Activated T-helper 1 cell treated with Interleukin-2 at 50 U/mL for 16 hours (primary cell): ENCODE measurements at regions not wholly inside any gene's neighbourhood (a gene's known extent, or its start where the extent isn't known, plus 50 kb on each side); places are given as distances from the start of the nearest gene placed in this dataset.

ENCODE experiments used
- DNase-seq: peaks from one replicate; pipeline ENCODE4 v3.0.0-alpha.2; 2020; ENCODE audit warnings: low read depth

DNA sequence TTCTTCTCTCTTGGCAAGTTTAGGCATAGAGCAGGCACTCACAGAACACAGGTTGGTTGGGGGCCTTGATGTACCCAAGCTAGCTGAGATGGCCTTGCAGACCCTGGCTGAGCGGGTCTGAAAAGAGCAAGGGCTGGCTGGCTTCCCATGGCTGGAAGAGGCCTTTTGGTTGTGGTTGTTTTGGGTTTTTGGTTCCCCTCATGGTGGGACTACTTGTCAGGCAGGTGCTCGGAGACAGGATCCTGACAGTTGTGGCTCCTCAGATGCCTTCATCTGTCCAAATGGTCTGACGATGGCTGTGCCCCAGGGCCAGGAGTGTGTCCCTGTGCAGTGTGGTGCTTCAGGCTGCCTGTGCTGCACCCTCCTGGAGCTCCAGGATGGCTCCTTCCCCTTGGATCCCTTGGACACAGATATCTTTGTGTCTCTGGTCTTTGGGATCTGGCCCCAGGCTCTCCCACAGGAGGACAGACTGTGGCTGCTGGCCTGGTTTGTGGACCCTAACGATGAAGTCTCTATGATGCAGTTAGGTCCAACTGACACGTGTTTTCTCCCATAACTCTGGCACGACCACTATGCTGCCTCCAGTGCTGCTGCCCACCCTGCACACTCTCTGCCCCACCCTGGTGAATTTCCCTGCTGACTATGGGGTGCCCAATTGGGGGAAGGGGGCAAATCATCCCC is 321.5 kb upstream of the ZNF32 start:
- DNase-seq, result no peak

DNA sequence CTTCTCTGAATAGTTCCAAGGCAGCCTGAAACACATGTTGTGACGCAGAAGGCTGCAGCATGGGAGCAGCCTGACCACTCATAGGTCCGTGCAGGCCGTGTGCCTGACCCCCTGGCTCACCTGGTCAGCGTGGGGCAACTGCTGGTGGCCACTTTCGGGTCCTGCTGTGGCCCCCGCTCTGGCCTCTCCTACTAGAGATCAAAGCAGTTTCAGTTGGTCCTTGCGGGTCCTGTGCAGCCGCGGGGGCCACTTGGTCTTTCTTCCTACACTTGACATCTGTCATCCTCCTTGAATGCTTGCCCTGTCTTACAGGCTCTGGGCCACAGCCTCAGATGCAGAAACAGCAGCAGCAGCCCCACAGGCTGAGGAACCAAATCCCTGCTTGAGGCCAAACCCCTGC is 320.8 kb upstream of the ZNF32 start:
- no peak for DNase-seq

DNA sequence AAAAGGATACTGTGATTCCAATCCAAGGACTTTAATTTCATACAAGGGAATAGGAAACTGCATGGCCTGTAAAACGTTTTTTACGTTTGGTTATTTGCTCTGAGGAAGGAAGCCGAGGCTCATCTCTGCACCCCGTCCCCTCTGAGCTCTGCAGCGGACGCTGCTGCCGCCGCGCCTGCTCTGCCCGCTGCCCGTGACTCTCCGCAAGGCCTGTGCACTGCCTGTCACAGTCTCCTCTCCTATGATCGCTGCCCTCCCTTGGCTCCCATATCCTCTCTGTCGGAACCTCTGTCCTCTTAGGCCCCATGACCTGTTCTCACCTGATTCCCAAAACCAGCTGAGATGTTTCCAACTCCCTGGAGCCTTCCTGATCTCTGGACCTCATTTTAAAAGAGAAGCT is 320.3 kb upstream of the ZNF32 start:
- no peak for DNase-seq

DNA sequence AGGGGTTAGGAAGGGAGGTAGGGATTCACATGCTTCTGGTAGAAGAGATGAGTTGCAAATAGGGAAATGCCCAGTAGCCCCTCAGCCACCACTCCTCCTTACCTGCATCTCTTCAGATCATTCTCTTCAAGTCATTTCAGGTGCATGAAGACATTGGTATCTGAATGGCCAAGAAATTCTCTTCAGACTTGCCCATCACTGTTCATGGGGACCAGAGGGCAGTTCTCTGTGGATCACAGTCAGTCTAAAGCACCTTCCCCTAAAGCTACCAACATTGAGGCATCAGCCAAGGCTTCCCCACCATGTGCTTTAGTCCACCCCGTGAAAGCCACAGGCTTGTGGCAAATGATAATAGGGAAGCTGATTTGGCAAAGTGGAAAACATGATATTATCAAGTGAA is 319.4 kb upstream of the ZNF32 start:
- no peak for DNase-seq

DNA sequence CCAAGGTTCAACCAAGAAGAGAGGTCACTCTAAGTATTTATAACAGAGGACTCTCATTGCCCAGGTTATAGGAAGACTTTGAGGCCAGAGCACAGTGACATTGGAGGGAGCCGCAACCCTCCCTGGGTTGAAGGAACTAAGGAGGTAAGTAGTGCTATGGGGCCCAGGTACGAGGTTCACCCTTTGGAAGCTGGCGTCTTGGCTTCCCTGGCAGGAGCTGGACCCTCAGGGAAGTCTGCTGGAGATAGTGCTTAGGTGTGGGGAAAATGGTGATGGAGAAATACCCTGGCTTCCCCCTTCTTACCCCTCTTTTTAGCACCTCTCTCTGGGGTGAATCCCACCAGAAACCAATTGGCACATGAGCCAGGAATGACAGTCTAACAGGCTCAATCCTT is 317.9 kb upstream of the ZNF32 start:
- DNase-seq, result no peak

DNA sequence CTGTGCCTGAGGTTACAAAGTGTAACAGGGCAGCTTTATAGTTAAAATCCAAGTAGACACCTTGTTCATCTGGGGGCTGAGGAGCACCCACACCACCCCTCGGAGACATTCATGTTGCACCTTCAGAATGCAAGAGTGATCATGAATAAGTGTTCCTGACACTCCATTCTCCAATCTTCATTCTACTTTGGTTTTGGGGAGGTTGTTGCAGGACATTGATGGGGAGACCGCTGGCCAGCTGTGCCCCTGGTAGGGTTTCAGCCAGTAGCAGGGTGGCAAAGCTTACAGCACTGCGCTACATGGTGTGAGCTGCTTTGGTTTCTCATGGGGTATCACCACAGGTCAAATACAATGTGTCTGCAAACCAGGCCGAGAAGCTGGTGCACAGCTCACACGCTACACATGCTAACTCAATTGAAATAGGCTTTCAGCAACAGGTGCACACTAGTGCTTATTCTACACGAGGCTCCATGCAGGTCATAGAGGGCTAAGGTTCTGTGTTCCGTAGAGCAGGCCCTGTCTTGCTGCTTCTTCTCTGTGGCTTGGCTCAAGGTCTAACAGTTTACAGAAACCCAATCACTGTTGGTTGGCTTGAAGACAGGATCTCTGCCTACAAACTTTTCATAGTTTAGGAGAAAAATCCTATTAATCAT is 317.4 kb upstream of the ZNF32 start:
- no peak for DNase-seq

DNA sequence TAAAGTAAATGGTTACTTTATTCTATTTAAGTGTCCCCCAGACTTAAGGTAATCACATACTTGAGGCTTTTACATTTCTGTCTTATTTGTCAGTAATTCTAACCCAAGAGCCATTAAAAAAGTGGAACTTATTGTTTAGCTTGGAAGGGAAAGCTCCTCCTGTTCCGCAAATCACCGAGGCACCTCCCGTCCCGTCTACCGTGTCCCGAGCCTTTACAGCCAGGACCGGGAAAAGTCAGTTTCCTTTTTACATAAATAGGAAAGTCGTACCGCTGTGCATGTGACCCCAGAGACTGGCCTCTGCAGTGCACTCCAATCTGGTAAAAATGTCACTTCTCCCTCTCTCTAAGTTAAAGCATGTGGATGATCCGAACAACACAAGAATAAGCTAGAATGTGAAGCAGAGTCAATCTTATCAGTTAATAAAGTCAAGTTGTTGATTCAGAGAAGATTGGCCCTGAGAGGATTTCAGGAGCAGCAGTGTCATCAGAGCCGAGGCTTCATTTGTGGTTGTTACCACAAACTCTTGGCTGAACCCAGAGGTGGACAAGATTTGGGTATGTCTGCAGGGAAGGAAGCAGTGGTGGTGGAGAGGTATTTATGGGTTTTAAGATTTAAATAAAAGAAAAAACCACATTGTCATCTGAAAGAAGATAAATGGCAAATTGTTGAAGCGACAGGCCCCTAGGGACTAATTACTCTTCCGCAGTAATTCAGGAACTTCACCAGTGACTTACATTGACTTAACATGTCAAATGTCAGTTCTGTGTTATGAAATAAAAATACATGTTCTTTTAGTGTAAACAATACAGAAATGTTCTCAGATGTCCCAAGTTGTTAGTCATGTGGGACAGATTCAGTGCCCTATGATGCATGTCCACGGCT is 316.6 kb upstream of the ZNF32 start:
- no peak for DNase-seq

DNA sequence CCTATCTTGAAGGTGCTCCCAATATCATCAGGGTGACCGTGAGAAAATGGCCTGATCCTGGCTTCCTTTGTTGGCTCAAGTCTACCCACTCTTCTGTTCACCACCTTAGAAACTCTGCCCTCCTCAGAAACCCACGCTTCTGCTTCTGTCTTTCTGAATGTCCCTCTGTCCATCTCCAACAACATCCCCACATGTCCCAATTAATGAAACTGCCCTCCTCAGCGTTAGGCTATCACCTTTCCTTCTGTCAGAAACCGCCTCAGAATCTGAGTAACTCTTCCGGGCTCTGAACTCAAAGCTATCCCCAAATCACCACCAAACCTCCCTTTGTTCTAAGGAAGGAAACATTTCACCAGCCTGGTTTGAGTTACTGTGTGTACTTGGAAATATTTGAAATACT is 315.8 kb upstream of the ZNF32 start:
- no peak for DNase-seq

DNA sequence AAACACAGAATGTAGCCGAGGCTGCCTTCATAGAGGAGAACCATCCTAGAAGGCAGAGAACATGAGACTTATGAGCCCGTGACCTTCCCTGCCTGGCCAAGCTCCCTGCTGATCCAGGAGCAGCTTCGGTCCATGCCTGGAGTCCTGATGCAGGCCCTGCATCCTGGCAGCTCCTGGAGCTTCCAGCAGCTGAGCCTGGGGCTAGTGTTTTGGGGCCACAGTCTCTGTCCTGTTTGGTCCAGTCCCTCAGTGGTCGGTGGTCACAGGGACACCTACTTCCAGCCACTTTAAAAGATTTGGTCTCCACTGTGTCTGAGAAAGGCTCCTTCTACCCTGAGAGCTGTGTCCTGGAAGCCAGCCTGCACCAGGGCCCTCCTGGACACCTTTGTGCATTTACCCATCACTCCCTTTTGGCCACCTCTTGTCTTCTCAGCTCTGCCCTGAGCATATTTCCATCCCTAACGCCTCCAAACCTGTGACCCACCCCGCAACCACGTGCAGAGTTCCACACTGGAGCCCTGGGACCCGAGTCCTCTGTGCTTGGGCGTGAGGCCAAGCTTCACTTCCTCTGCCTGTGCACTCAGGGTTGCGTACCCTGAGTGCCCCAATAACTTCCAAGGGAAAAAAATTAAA is 315.2 kb upstream of the ZNF32 start:
- DNase-seq, result no peak

DNA sequence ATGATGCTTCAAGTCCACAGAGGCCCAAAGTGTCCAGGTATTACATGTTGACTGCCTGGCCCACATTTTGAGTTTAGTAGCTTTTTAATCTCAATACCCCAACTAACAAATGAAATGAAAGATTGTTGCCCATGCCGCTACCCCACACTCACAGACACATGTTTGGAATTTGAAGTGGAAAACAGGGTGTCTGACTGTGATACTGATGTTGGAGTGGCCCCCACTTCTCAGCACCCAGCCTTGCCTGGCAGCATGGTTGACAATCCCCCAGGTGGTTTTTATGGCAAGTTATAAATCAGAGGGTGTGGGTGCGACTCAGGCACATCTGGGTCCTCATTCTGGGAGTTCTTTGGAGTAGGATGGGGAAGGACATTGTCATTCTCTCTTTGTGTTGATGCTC is 314.7 kb upstream of the ZNF32 start:
- DNase-seq, result no peak

DNA sequence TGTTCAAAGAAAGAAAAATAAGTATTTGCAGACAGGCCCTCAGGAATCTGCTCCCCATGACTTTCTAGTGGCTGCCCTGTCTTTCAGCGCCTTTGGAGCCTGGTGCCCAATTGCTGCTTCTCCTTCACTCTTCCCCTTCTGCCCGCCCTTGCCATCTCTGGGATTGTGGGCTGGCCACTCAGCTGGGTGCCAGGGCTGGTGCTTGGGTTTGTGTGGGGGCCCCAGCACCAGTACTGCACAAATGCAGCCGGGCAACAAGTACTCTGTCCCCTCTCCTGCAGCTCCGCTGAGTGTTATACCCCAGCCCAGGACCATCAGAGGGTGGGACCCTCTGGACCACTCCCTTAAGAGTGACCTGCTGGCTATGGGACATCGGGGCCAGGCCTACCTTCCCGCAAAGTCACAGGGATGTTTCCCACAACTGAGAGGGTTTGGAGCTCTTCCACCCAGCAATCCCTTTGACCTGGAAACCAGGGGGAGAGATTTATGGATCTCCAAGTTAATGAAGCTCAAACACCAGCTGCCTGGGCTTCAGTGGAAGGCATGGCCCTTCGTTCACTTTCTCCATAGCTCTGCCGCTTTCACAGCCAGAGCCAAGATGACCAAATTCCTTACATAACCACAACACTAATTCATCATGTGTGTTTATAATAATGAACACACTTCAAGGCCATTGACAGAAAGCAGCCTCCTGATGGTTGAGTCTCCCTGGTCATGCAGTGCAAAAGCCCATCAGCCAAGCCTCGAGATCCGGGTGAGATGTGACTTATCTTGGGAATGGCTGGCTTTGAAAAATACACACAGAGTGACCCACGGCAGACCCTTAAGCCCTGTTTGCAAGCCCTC is 313.9 kb upstream of the ZNF32 start:
- no peak for DNase-seq

DNA sequence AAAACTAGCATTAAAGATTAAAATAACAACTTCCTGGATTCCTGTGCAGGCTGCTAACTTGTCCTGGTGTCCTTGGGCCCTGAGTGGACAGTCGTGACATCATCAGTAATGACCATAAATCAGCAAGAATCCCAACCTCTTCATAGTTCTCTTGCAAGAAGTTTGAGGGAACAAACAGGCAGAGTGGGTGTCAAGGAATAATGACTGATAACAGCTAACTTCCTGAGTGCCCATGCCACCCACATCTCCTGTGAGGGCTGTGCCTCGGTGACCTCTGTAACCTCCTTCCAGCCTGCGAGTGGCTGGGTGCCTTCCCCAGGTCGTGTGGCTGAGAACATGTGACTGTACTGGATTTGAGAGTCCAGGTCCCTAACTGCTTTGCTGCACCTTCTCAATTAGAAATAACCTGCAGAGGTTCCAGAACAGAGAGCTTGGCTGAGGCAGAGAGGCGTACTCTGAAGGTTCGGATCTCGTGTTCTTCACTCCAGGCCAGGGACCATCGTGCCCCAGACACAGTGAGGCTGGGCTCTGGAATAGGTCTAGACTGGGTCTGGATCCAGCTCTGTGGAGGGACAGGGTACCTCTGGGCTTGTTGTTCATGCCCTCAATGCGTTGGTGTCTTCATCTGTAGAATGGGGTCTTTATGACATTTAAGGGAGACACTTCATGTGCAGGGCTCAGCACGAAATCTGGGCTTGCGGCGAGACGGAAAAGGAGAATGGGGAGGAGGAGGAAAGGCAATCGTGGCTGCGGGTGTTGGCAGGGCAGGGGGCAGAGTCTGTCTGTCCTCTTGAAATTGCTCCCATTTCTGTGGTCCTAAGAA is 313.1 kb upstream of the ZNF32 start:
- no peak for DNase-seq

DNA sequence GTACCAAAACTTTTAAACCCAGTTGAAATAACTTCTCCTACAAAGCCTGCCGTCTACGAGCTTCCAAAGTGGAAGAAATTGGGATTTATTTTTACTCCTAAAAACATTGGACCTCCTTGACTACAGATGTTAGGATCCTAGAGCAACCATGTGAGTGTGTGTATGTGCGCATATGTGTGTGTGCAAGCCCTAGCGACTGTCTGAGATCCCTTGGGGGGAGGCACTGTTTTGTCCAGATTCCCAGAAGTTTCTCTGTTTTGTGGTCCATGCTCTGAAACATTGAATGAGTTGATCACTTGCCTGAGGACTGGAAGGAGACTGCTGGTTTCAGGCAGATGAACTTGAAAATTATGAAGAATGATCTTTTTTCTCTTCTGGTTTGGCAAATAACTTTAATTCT is 312.3 kb upstream of the ZNF32 start:
- no peak for DNase-seq

DNA sequence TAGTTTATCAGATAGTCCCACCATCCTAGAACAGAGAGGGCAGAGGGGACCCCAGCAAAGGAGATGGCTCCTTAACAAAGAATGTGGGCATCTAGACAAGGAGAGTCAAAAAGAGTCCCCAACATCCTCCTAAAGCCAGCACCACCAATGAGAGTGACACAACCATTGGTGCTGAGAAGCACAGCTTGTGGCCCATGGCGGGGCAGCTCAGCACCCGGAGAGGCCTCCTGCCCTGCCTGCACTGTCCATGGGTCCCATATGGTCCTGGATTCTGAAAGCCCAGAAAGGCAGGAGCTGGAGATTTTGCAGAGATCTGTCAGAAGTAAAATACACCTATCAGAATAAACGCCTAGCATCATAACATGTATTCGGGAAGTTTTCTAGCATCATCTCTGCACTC is 311.8 kb upstream of the ZNF32 start:
- no peak for DNase-seq

DNA sequence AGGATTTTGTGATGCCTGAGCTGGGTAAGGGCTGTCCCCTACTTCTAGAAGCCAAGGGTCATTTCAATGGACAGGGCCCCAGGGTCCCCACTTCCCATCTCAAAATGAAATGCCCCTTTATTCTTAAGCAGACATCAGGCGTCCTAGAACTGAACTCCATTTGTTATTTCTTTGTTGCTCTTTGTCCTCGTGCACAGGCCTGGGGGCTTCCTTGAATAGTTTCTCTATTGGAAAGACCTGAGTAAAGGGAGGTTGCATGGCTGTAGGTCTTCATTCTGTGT is 311.4 kb upstream of the ZNF32 start:
- DNase-seq, result no peak

DNA sequence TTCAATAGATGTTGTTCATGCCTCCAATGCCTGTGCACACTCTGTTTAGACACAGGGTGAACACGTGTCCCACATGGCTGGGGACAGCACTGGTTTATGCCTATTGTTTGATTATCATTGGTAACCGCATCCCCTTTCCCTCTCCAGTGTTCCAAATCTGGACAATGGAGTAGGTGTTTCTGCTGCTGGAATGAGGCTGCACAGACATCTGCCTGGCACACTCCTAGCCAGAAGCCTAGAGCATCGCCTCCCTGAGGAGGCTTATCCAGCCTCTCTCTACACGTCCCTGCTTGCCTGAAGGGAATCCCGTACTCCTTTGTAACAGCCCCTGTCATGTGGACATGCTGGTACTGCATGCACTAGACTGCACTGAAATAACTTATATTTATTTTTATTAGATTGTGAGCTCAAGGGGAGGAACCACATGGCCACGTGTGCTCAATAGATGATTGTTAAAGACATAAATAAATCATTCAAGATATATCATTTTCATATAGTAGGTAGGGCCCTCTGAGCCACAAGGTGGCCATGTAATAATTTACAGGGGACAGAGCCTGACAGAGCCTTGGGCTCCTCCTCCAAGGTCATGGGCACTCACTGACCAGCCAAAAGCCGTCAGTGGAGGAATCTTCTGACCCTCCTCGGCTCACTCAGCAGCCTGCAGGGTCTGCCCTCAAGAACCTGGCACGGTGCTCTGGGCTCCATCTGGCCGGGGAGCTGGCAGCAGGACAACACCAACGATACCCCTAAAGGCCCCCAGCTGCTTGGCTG is 310.9 kb upstream of the ZNF32 start:
- no peak for DNase-seq

DNA sequence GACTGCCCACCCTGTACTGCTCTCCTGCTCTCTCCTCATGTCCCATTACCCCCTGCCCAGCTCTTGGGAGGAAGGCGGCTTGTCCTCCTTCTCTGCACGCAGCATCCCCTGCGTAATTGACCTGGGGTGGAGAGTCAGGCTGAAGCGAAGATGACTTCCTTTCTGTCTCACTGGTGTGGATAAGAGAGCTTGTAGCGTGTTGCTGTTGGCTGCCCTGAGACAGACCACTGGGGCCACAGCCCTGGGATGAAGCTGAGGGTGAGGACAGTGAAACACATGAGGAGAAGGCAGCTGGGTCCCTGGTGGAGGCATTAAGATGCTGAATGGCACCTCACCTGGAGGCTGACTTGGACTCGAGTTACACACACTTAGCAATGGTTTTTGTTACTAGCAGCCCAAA is 310.3 kb upstream of the ZNF32 start:
- no peak for DNase-seq

DNA sequence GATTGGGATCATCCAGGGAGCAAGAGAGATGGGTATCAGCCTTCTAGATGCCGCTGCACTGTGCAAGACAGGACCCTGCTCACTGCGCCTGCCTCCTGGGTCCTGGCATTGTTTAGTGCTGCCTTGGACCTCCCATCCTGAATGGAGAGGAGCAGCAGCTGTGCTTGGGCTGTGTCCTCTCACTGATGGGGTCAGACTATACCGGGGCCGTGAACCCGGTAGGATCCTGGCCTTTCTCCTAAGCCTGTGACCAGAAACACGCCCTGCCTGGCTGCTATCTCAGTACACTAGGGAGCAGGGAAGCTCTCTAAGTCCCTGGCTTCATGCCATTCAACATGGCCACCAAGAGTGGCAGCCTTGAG is 309.4 kb upstream of the ZNF32 start:
- no peak for DNase-seq

DNA sequence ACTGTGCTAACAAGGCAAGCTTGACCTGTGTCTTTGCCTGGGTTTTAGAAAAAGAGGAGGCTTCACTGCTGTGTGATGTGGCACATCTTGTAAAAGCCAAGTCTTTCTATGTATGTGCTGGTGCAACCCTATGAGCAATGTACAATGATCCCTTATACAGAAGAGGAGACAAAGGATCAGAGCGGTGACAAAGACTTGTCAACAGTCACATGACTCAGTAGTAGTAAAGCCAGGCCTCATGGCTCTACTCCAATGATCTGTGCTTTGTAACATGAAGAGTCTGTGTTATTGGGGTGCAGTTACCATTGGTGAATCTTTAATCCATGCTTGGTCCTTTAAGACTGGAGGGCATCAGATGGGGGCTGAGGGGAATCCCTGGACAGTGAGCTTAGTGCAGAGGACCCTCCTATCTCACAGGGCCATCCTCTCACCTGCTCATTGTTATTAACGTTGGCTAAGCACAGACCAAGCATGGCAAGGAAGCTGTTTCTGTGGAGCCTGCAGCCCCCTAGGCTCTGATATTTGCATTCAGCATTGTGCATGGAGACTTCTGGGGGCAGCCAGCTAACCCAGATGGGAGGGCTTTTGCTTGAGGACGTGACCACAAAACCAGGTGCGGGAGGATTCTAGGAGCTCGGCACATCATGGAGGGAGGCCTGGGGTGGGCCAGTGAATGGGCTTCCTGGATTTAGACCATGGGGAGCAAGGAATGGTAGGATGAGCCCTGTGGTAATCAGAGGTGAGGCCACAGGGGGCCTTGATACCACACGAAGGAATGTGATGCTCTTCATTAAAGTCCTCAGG is 308.8 kb upstream of the ZNF32 start:
- no peak for DNase-seq

DNA sequence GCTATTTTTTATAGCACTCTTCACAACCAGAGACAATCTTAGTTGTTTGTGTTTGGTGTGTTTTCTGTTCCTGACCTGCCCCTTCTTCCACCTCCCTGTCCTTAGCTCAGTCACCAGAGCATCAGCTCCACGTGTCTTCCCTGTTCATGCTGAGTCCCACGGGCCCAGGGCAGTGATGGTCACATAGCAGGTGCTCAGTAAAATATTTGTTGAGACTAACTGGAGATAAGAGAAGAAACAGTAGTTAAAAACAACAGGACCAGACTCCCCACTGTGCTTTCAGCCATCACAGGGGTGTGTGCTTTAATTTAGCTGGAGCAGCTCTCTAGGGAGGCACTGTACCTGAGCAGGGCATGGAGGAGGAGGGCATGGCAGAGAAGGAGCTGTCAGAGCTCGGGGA is 307.3 kb upstream of the ZNF32 start:
- DNase-seq, result no peak
